ENCODE measurements at regions not wholly inside any gene's neighbourhood (a gene's known extent, or its start where the extent isn't known, plus 50 kb on each side); places are given as distances from the start of the nearest gene placed in this dataset.

DNA sequence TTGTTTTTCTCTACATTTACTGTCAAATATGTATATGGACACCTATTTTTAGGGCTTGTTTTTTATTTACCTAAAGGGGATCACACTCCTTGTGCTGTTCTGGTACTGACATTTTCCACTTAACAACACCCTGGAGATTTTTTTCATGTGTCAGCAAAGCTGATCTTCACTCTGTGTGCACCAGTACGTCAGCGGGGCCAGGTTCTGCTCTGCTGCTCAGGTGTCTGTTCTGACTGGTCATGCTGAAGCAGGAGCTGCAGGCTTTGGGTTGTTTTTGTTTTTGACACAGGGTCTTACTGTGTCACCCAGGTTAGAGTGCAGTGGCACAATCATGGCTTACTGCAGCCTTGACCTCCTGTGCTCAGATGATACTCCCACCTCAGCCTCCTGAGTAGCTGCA is 81.9 kb upstream of the CCND2 start:
- Histone ChIP-seq H3K9me3 (ENCODE audit: insufficient read depth, low read depth, low read length) (peaks cover 4% of the 10 kb centered on the region), H3K14ac (ENCODE audit: low read length) (no peak overlapping the region), H2BK120ac (ENCODE audit: insufficient read depth, low read length, poor library complexity) (no peak overlapping the region), H3K4ac (ENCODE audit: low read depth, low read length) (no peak overlapping the region), H2AK5ac (ENCODE audit: low read length) (no peak overlapping the region), H3K9ac (ENCODE audit: low read length) (no peak overlapping the region), H3K23ac (ENCODE audit: low read length) (no peak overlapping the region), H3K36me3 (ENCODE audit: control insufficient read depth in 1 of 2, insufficient read depth in 2 of 2, low read length in 2 of 2) (no peaks in the 10 kb centered on the region), H2BK12ac (ENCODE audit: low read length) (no peak overlapping the region), H3K79me2 (ENCODE audit: control insufficient read depth, insufficient read depth, low read length, poor library complexity) (no peaks in the 10 kb centered on the region), H3K18ac (ENCODE audit: low read length) (no peak overlapping the region), H4K91ac (ENCODE audit: low read depth, low read length) (no peak overlapping the region), H3K79me1 (ENCODE audit: low read length) (no peaks in the 10 kb centered on the region), H3K27ac (ENCODE audit: low read depth, low read length) (no peak overlapping the region), H3K4me1 (ENCODE audit: control insufficient read depth in 1 of 2, insufficient read depth in 2 of 2, low read length in 2 of 2) (no peaks in the 10 kb centered on the region), H3K27me3 (ENCODE audit: insufficient read depth, low read length) (no peaks in the 10 kb centered on the region), H3K4me2 (ENCODE audit: low read length) (no peak overlapping the region), H4K12ac (ENCODE audit: low read depth, low read length) (no peak overlapping the region), H4K8ac (ENCODE audit: low read depth, low read length) (no peak overlapping the region), H2BK5ac (ENCODE audit: low read depth, low read length, poor library complexity) (no peak overlapping the region), H2AFZ (ENCODE audit: insufficient read depth, low read length, poor library complexity) (no peak overlapping the region), H3K4me3 (ENCODE audit: low read depth, low read length) (no peak overlapping the region)
- no CpG with 5 or more reads among the region's 2 CpGs for WGBS (ENCODE audit: extremely low coverage, insufficient coverage, insufficient read length)
- DNase-seq: no peak

- Histone ChIP-seq H3K27ac (ENCODE audit: low read depth, low read length) (no peak overlapping the region), H3K4ac (ENCODE audit: low read depth, low read length) (no peak overlapping the region), H3K4me3 (ENCODE audit: low read depth, low read length) (no peak overlapping the region), H2BK5ac (ENCODE audit: low read depth, low read length, poor library complexity) (no peak overlapping the region), H4K91ac (ENCODE audit: low read depth, low read length) (no peak overlapping the region), H3K79me2 (ENCODE audit: control insufficient read depth, insufficient read depth, low read length, poor library complexity) (no peaks in the 10 kb centered on the region), H4K8ac (ENCODE audit: low read depth, low read length) (no peak overlapping the region), H2BK120ac (ENCODE audit: insufficient read depth, low read length, poor library complexity) (no peak overlapping the region), H3K4me2 (ENCODE audit: low read length) (no peak overlapping the region), H3K18ac (ENCODE audit: low read length) (no peak overlapping the region), H3K9ac (ENCODE audit: low read length) (no peak overlapping the region), H3K27me3 (ENCODE audit: insufficient read depth, low read length) (no peaks in the 10 kb centered on the region), H3K23ac (ENCODE audit: low read length) (no peak overlapping the region), H2BK12ac (ENCODE audit: low read length) (no peak overlapping the region), H3K79me1 (ENCODE audit: low read length) (no peaks in the 10 kb centered on the region), H3K4me1 (ENCODE audit: control insufficient read depth in 1 of 2, insufficient read depth in 2 of 2, low read length in 2 of 2) (no peaks in the 10 kb centered on the region), H2AFZ (ENCODE audit: insufficient read depth, low read length, poor library complexity) (no peak overlapping the region), H3K9me3 (ENCODE audit: insufficient read depth, low read depth, low read length) (peaks cover 4% of the 10 kb centered on the region), H3K36me3 (ENCODE audit: control insufficient read depth in 1 of 2, insufficient read depth in 2 of 2, low read length in 2 of 2) (no peaks in the 10 kb centered on the region), H4K12ac (ENCODE audit: low read depth, low read length) (no peak overlapping the region), H2AK5ac (ENCODE audit: low read length) (no peak overlapping the region), H3K14ac (ENCODE audit: low read length) (no peak overlapping the region)
- no peak for DNase-seq
- no CpG with 5 or more reads among the region's 3 CpGs for WGBS (ENCODE audit: extremely low coverage, insufficient coverage, insufficient read length)
These were observed 82.4 kb upstream of the CCND2 start for GRCh38 chr12:4191149-4191548.

GRCh38 chr12:4190366-4191063 is 83.0 kb upstream of the CCND2 start:
- no peak overlapping the region for H3K4me3 ChIP-seq (ENCODE audit: low read depth, low read length)
- no peak overlapping the region for H3K18ac ChIP-seq (ENCODE audit: low read length)
- no CpG with 5 or more reads among the region's 5 CpGs for WGBS (ENCODE audit: extremely low coverage, insufficient coverage, insufficient read length)

DNA sequence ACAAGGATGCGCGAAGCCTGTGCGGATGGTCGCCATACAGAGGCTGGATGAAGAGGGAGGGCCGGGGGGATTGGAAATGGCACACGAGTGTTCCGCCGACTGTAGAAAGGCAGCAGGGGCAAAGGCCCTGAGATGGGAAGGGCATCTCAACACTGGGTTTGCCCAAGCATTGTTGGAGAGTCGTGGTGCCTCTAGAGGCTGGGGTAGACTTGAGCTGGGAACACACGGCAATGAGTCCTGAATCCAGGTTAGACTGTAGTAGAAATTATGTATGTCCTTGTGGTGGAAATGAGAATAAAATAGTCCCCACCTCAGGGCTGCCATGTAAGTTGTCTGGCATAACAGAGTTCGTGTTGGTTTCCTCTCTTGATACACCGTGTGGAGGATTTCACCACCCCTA is 83.8 kb upstream of the CCND2 start:
- H3K9me3 ChIP-seq (ENCODE audit: insufficient read depth, low read depth, low read length): peaks cover 3% of the 10 kb centered on the region
- H2BK120ac ChIP-seq (ENCODE audit: insufficient read depth, low read length, poor library complexity): no peak overlapping the region
- H2BK5ac ChIP-seq (ENCODE audit: low read depth, low read length, poor library complexity): no peak overlapping the region
- no peaks in the 10 kb centered on the region for H3K79me2 ChIP-seq (ENCODE audit: control insufficient read depth, insufficient read depth, low read length, poor library complexity)
- no peak overlapping the region for H4K91ac ChIP-seq (ENCODE audit: low read depth, low read length)
- H3K14ac ChIP-seq (ENCODE audit: low read length): no peak overlapping the region
- no peak for DNase-seq
- H2AK5ac ChIP-seq (ENCODE audit: low read length): no peak overlapping the region
- no peak overlapping the region for H3K18ac ChIP-seq (ENCODE audit: low read length)
- no peak overlapping the region for H4K8ac ChIP-seq (ENCODE audit: low read depth, low read length)
- H3K36me3 ChIP-seq (ENCODE audit: control insufficient read depth in 1 of 2, insufficient read depth in 2 of 2, low read length in 2 of 2): no peaks in the 10 kb centered on the region
- H3K4me2 ChIP-seq (ENCODE audit: low read length): no peak overlapping the region
- H3K9ac ChIP-seq (ENCODE audit: low read length): no peak overlapping the region
- WGBS (ENCODE audit: extremely low coverage, insufficient coverage, insufficient read length): no CpG with 5 or more reads among the region's 12 CpGs
- H3K4me1 ChIP-seq (ENCODE audit: control insufficient read depth in 1 of 2, insufficient read depth in 2 of 2, low read length in 2 of 2): no peaks in the 10 kb centered on the region
- no peak overlapping the region for H2AFZ ChIP-seq (ENCODE audit: insufficient read depth, low read length, poor library complexity)
- H3K27me3 ChIP-seq (ENCODE audit: insufficient read depth, low read length): no peaks in the 10 kb centered on the region
- H3K79me1 ChIP-seq (ENCODE audit: low read length): no peaks in the 10 kb centered on the region
- no peak overlapping the region for H3K23ac ChIP-seq (ENCODE audit: low read length)
- no peak overlapping the region for H4K12ac ChIP-seq (ENCODE audit: low read depth, low read length)
- no peak overlapping the region for H2BK12ac ChIP-seq (ENCODE audit: low read length)
- H3K27ac ChIP-seq (ENCODE audit: low read depth, low read length): no peak overlapping the region
- no peak overlapping the region for H3K4ac ChIP-seq (ENCODE audit: low read depth, low read length)
- H3K4me3 ChIP-seq (ENCODE audit: low read depth, low read length): no peak overlapping the region

More at GRCh38 chr12:4190366-4191063, 83.0 kb upstream of the CCND2 start:
- no peak overlapping the region for H3K9ac ChIP-seq (ENCODE audit: low read length)
- no peak overlapping the region for H4K91ac ChIP-seq (ENCODE audit: low read depth, low read length)
- no peak overlapping the region for H4K8ac ChIP-seq (ENCODE audit: low read depth, low read length)
- no peaks in the 10 kb centered on the region for H3K79me2 ChIP-seq (ENCODE audit: control insufficient read depth, insufficient read depth, low read length, poor library complexity)
- peaks cover 4% of the 10 kb centered on the region for H3K9me3 ChIP-seq (ENCODE audit: insufficient read depth, low read depth, low read length)
- no peak overlapping the region for H3K23ac ChIP-seq (ENCODE audit: low read length)
- no peak overlapping the region for H3K27ac ChIP-seq (ENCODE audit: low read depth, low read length)
- H3K27me3 ChIP-seq (ENCODE audit: insufficient read depth, low read length): no peaks in the 10 kb centered on the region
- no peaks in the 10 kb centered on the region for H3K36me3 ChIP-seq (ENCODE audit: control insufficient read depth in 1 of 2, insufficient read depth in 2 of 2, low read length in 2 of 2)
- no peaks in the 10 kb centered on the region for H3K79me1 ChIP-seq (ENCODE audit: low read length)
- no peak overlapping the region for H3K4ac ChIP-seq (ENCODE audit: low read depth, low read length)
- H2AFZ ChIP-seq (ENCODE audit: insufficient read depth, low read length, poor library complexity): no peak overlapping the region
- no peak overlapping the region for H2BK12ac ChIP-seq (ENCODE audit: low read length)
- no peaks in the 10 kb centered on the region for H3K4me1 ChIP-seq (ENCODE audit: control insufficient read depth in 1 of 2, insufficient read depth in 2 of 2, low read length in 2 of 2)
- no peak overlapping the region for H2AK5ac ChIP-seq (ENCODE audit: low read length)
- no peak for DNase-seq
- no peak overlapping the region for H4K12ac ChIP-seq (ENCODE audit: low read depth, low read length)
- no peak overlapping the region for H3K14ac ChIP-seq (ENCODE audit: low read length)
- H3K4me2 ChIP-seq (ENCODE audit: low read length): no peak overlapping the region
- no peak overlapping the region for H2BK120ac ChIP-seq (ENCODE audit: insufficient read depth, low read length, poor library complexity)
- H2BK5ac ChIP-seq (ENCODE audit: low read depth, low read length, poor library complexity): no peak overlapping the region
